Nephron (organoid): ENCODE measurements at regions not wholly inside any gene's neighbourhood (a gene's known extent, or its start where the extent isn't known, plus 50 kb on each side); places are given as distances from the start of the nearest gene placed in this dataset.

ENCODE experiments used
- H3K27ac Mint-ChIP-seq, 3 experiments: 2 replicates each; pipeline ENCODE4 v1.8.0; 2020; ENCODE audit warnings: mixed read lengths in 3 of 3, mild to moderate bottlenecking in 2 of 3, moderate library complexity in 1 of 3
- H3K27me3 Mint-ChIP-seq: 2 replicates; pipeline ENCODE4 v1.8.0; 2021; ENCODE audit warnings: low read depth, mild to moderate bottlenecking, moderate library complexity, mixed read lengths
- H3K36me3 Mint-ChIP-seq: 2 replicates; pipeline ENCODE4 v1.8.0; 2020; ENCODE audit warnings: low read depth, mixed read lengths
- H3K4me1 Mint-ChIP-seq: 2 replicates; pipeline ENCODE4 v1.8.0; 2020; ENCODE audit warnings: mixed read lengths
- H3K4me3 Mint-ChIP-seq, 3 experiments: 2 replicates each; pipeline ENCODE4 v1.8.0; 2020; ENCODE audit warnings: mild to moderate bottlenecking in 3 of 3, mixed read lengths in 3 of 3, moderate library complexity in 2 of 3
- H3K9me3 Mint-ChIP-seq: 2 replicates; pipeline ENCODE4 v1.8.0; 2020; ENCODE audit warnings: mixed read lengths
- TF ChIP-seq, protein P1 (sequence below), 3 experiments: fragments of 200-600 bp; sonication (generic); IDR thresholded peaks; one replicate each; pipeline ENCODE4 v1.5.0; 2021; ENCODE audit warnings: antibody characterized with exemption in 3 of 3; ENCODE audit not compliant: unreplicated experiment in 3 of 3

DNA sequence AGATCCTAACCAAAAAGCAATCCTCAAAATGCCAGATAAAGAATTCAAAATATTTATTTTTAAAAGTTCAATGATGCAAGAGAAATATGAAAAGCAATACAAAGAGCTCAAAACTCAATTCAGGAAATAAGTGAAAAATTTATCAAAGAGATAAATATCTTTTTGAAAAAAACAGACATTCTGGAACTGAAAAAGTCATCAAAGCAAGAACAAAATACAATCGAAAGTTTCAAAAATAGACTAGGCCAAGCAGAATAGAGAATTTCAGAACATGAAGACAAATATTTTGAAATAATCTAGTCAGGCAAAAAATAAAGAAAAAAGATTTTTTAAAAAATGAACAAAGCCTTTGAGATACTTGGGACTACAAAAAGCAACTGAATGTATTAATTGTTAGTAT lies 83.4 kb upstream of the STT3B start:
- H3K36me3 Mint-ChIP-seq: no peaks in the 10 kb centered on the region
- H3K9me3 Mint-ChIP-seq: peaks cover 23% of the 10 kb centered on the region
- H3K27ac Mint-ChIP-seq: no peak overlapping the region
- TF ChIP-seq, protein P1, sequence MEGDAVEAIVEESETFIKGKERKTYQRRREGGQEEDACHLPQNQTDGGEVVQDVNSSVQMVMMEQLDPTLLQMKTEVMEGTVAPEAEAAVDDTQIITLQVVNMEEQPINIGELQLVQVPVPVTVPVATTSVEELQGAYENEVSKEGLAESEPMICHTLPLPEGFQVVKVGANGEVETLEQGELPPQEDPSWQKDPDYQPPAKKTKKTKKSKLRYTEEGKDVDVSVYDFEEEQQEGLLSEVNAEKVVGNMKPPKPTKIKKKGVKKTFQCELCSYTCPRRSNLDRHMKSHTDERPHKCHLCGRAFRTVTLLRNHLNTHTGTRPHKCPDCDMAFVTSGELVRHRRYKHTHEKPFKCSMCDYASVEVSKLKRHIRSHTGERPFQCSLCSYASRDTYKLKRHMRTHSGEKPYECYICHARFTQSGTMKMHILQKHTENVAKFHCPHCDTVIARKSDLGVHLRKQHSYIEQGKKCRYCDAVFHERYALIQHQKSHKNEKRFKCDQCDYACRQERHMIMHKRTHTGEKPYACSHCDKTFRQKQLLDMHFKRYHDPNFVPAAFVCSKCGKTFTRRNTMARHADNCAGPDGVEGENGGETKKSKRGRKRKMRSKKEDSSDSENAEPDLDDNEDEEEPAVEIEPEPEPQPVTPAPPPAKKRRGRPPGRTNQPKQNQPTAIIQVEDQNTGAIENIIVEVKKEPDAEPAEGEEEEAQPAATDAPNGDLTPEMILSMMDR (IDR thresholded peaks at IDR 0.05; ENCODE audit: unreplicated experiment in 3 of 3): no peak
- H3K4me3 Mint-ChIP-seq: no peak overlapping the region
- H3K27me3 Mint-ChIP-seq: no peaks in the 10 kb centered on the region
- peaks cover 20% of the 10 kb centered on the region for H3K4me1 Mint-ChIP-seq

DNA sequence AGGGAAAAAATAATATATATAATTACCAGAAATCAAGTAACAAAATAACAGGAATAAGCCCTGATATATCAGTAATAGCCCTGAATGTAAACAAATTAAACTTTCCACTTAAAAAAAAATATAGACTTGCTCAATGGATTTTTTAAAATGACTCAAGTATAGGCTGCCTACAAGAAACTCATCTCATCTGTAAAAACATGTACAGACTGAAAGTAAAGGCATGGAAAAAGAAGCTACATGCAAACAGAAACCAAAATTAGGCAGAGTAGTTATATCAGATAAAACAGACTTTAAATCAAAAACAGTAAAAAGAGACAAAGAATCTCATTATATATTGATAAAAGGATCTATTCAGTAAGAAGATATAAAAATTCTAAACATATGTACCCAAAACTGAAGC lies 82.4 kb upstream of the STT3B start:
- H3K4me3 Mint-ChIP-seq: no peak overlapping the region
- no peaks in the 10 kb centered on the region for H3K36me3 Mint-ChIP-seq
- TF ChIP-seq, protein P1 (IDR thresholded peaks at IDR 0.05; ENCODE audit: unreplicated experiment in 3 of 3): no peak
- H3K4me1 Mint-ChIP-seq: peaks cover 11% of the 10 kb centered on the region
- peaks cover 23% of the 10 kb centered on the region for H3K9me3 Mint-ChIP-seq
- H3K27ac Mint-ChIP-seq: no peak overlapping the region
- peaks cover under 1% of the 10 kb centered on the region for H3K27me3 Mint-ChIP-seq

DNA sequence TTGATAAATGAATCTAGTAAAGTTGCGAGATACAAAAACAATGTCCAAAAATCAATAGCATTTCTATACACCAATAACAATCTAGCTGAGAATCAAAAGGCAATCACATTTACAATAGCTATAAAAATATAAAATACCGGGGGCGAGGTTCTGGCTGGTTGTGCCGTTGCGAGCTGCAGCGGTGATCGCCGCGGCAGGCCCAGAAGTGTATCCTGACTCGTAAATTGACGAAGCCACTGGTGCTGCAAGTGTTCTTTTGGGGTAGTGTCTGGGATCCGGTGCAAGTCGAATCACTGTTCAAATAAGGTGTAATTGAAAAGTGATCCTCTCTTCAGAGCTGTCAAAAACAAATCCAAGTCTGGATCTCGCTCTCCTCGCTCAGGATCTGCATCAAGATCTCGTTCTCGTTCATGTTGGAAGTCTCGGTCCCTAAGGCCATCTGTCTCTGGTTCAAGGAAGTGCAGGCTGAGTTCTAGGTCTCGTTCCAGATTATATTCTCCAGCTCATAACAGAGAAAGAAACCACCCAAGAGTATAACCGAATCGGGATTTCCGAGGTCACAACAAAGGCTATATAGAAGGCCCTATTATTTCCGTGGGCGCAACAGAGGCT lies 80.1 kb upstream of the STT3B start:
- TF ChIP-seq, protein P1 (IDR thresholded peaks at IDR 0.05; ENCODE audit: unreplicated experiment in 3 of 3): no peak
- peaks cover 23% of the 10 kb centered on the region for H3K9me3 Mint-ChIP-seq
- H3K36me3 Mint-ChIP-seq: no peaks in the 10 kb centered on the region
- H3K27me3 Mint-ChIP-seq: peaks cover 4% of the 10 kb centered on the region
- H3K27ac Mint-ChIP-seq: no peak overlapping the region
- no peak overlapping the region for H3K4me3 Mint-ChIP-seq
- no peaks in the 10 kb centered on the region for H3K4me1 Mint-ChIP-seq

DNA sequence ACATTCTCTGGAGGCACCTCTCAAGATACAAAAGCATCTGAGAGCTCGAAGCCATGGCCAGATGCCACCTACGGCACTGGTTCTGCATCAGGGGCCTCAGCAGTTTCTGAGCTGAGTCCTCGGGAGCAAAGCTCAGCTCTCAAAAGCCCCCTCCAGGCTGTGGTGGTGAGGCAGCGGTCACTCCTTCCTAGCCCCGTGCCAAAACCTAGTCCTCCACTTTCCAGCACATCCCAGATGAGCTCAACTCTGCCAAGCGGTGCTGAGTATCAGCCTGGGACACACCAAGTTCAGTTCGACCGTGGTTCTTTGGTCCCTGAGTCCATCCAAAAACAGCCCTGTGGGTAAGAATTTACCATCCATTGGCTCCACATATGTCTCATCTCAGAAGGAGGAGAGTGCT lies 79.3 kb upstream of the STT3B start:
- Mint-ChIP-seq H3K27me3 (peaks cover 4% of the 10 kb centered on the region), H3K9me3 (peaks cover 23% of the 10 kb centered on the region), H3K4me3 (no peak overlapping the region), H3K4me1 (no peaks in the 10 kb centered on the region), H3K36me3 (no peaks in the 10 kb centered on the region), H3K27ac (no peak overlapping the region)
- TF ChIP-seq, protein P1 (IDR thresholded peaks at IDR 0.05; ENCODE audit: unreplicated experiment in 3 of 3): no peak

DNA sequence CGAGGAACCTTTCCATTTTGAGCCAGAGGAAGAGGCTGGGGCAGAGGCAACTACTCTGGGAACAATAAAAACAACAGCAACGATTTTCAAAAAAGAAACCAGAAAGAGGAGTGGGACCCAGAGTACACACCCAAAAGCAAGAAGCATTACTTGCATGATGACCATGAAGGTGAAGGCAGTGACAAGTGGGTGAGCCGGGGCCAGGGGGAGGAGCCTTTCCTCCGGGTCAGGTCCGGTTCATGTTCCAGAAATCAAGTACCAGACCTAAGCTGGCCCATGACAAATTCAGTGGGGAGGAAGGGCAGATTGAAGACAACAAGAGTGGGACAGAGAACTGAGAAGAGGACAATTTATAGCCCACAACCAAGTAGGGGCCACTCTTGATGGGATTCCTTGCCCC lies 77.2 kb upstream of the STT3B start:
- Mint-ChIP-seq H3K36me3 (no peaks in the 10 kb centered on the region), H3K27me3 (peaks cover 4% of the 10 kb centered on the region), H3K4me1 (no peaks in the 10 kb centered on the region), H3K9me3 (peaks cover 19% of the 10 kb centered on the region), H3K27ac (no peak overlapping the region), H3K4me3 (no peak overlapping the region)
- TF ChIP-seq, protein P1 (IDR thresholded peaks at IDR 0.05; ENCODE audit: unreplicated experiment in 3 of 3): no peak

DNA sequence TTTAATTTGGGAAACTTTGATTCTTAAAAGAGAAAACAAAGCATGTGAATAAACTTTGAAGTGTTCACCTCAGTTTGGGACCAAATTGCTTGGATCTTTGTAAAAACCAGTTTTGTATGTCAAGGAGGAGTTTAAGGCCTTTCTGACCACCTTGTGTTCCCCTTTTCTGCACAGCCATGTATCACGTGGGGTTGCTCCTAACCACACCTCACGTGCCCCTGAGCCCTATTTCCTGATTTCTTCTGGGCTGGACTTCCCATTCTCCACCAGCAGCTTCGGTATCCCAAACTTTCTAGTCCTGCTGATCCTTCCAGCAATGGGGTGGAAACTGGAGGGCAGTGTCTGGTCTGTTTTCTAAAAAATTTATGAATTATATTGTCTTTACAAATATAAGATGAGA lies 76.4 kb upstream of the STT3B start:
- H3K9me3 Mint-ChIP-seq: peaks cover 17% of the 10 kb centered on the region
- H3K27ac Mint-ChIP-seq: no peak overlapping the region
- no peak overlapping the region for H3K4me3 Mint-ChIP-seq
- peaks cover 4% of the 10 kb centered on the region for H3K27me3 Mint-ChIP-seq
- TF ChIP-seq, protein P1 (IDR thresholded peaks at IDR 0.05; ENCODE audit: unreplicated experiment in 3 of 3): no peak
- H3K4me1 Mint-ChIP-seq: no peaks in the 10 kb centered on the region
- H3K36me3 Mint-ChIP-seq: no peaks in the 10 kb centered on the region
